Aorta (tissue), 5 donors: ENCODE measurements at regions not wholly inside any gene's neighbourhood (a gene's known extent, or its start where the extent isn't known, plus 50 kb on each side); places are given as distances from the start of the nearest gene placed in this dataset.

Source experiments
- ATAC-seq: fragments of 200-7000 bp; cut with Tn5 transposase; one replicate; pipeline ENCODE4 v1.9.1; 2022; ENCODE audit warnings: moderate library complexity; ENCODE audit not compliant: low FRiP score
- DNase-seq, 2 donors: peaks; one replicate each; pipeline ENCODE4 v3.0.0-alpha.2; 2020
- H3K27ac ChIP-seq, 2 donors: one replicate each; pipeline ENCODE4 v1.5.1; 2013; ENCODE audit warnings: low read length in 2 of 2, mild to moderate bottlenecking in 2 of 2, moderate library complexity in 2 of 2, control low read depth in 1 of 2, inconsistent platforms in 1 of 2, low read depth in 1 of 2
- H3K27me3 ChIP-seq, 2 donors: one replicate each; pipeline ENCODE4 v1.6.1; 2013; ENCODE audit warnings: control low read depth in 1 of 2, low read length in 1 of 2, mild to moderate bottlenecking in 1 of 2, moderate library complexity in 1 of 2; ENCODE audit not compliant: insufficient read depth in 2 of 2, control insufficient read depth in 1 of 2
- H3K36me3 ChIP-seq, 2 donors: one replicate each; pipeline ENCODE4 v1.6.1; 2013; ENCODE audit warnings: control low read depth in 1 of 2, low read length in 1 of 2, mild to moderate bottlenecking in 1 of 2; ENCODE audit not compliant: insufficient read depth in 2 of 2, control insufficient read depth in 1 of 2
- H3K4me1 ChIP-seq, 2 donors: one replicate each; pipeline ENCODE4 v1.6.1; 2013; ENCODE audit warnings: low read length in 2 of 2, control low read depth in 1 of 2, mild to moderate bottlenecking in 1 of 2, moderate library complexity in 1 of 2; ENCODE audit not compliant: insufficient read depth in 2 of 2, control insufficient read depth in 1 of 2
- H3K4me3 ChIP-seq, 2 donors: one replicate each; pipeline ENCODE4 v1.5.1; 2013; ENCODE audit warnings: low read length in 2 of 2, control low read depth in 1 of 2, mild to moderate bottlenecking in 1 of 2
- H3K9me3 ChIP-seq: one replicate; pipeline ENCODE4 v1.6.1; 2013; ENCODE audit warnings: mild to moderate bottlenecking, low read length; ENCODE audit not compliant: control insufficient read depth
- WGBS, 2 donors: extraction: QIAGEN DNeasy Blood & Tissue Kit; methylation state at CpG; one replicate each; pipeline ENCODE4 v1.1.7; 2013; 5-methylcytosine and 5-hydroxymethylcytosine counted together
- intact Hi-C, 2 donors: fragments of 100-400 bp; cut with DNase I; formaldehyde crosslinking; loops; one replicate each; pipeline versions ENCODE4 v1.14.2 to v1.15.0; 2022
- donor health status: healthy with polysubstance abuse.
- donor health status: Bipolar disorder and iron deficiency.
- donor health status: DM: no; HTN: no; CAD: no.
- donor health status: DM: no; HTN: no; CAD: no.
- donor health status: DM: yes; HTN: yes; CAD: no.

GRCh38 chr7:17123020-17123419, 175.4 kb upstream of the AHR start:
- Histone ChIP-seq H3K4me1 (no peaks in the 10 kb centered on the region), H3K27me3 (no peaks in the 10 kb centered on the region), H3K36me3 (no peaks in the 10 kb centered on the region), H3K9me3 (no peaks in the 10 kb centered on the region), H3K4me3 (no peak overlapping the region), H3K27ac (no peak overlapping the region)
- WGBS, 2 donors, result 79 to 80% methylated on average over 4 of the region's 4 CpGs
- no peak for DNase-seq
- intact Hi-C loops, result no loop called here
- no peak for ATAC-seq

- WGBS, 2 donors, result 90% methylated on average over 3 of the region's 3 CpGs
- Histone ChIP-seq H3K36me3 (no peaks in the 10 kb centered on the region), H3K4me1 (no peaks in the 10 kb centered on the region), H3K4me3 (no peak overlapping the region), H3K27ac (no peak overlapping the region), H3K9me3 (no peaks in the 10 kb centered on the region), H3K27me3 (no peaks in the 10 kb centered on the region)
- ATAC-seq, result no peak
- no peak for DNase-seq
- intact Hi-C loops, result no loop called here
Measured at GRCh38 chr7:17126413-17127268, 171.8 kb upstream of the AHR start.

GRCh38 chr7:17129218-17129617, 169.2 kb upstream of the AHR start:
- intact Hi-C loops, result no loop called here
- 93 to 95% methylated on average over 2 of the region's 2 CpGs for WGBS, 2 donors

GRCh38 chr7:17130281-17131059, 168.0 kb upstream of the AHR start:
- peak overlapping the region in 1 of 2 donors; percentile 26 for H3K4me3 ChIP-seq

More at GRCh38 chr7:17129218-17129617, 169.2 kb upstream of the AHR start:
- ATAC-seq, result no peak
- Histone ChIP-seq H3K9me3 (no peaks in the 10 kb centered on the region), H3K27ac (no peak overlapping the region), H3K27me3 (no peaks in the 10 kb centered on the region), H3K4me1 (peaks cover 0 to 2% of the 10 kb centered on the region in 2 donors), H3K4me3 (no peak overlapping the region), H3K36me3 (no peaks in the 10 kb centered on the region)
- DNase-seq, result no peak

GRCh38 chr7:17131060-17131345, 167.4 kb upstream of the AHR start:
- 49 to 54% methylated on average over 5 of the region's 5 CpGs for WGBS, 2 donors

More at GRCh38 chr7:17130281-17131059, 168.0 kb upstream of the AHR start:
- WGBS, 2 donors, result 21 to 22% methylated on average over 5 of the region's 5 CpGs
- Histone ChIP-seq H3K9me3 (no peaks in the 10 kb centered on the region), H3K27me3 (no peaks in the 10 kb centered on the region), H3K27ac (no peak overlapping the region), H3K4me1 (peaks cover 0 to 2% of the 10 kb centered on the region in 2 donors), H3K36me3 (no peaks in the 10 kb centered on the region)
- ATAC-seq, result peak; percentile 56
- DNase-seq, result no peak
- intact Hi-C loops, result no loop called here

GRCh38 chr7:17131983-17132655, 166.3 kb upstream of the AHR start:
- Histone ChIP-seq H3K27me3 (no peaks in the 10 kb centered on the region), H3K27ac (no peak overlapping the region), H3K9me3 (no peaks in the 10 kb centered on the region), H3K36me3 (no peaks in the 10 kb centered on the region), H3K4me3 (no peak overlapping the region), H3K4me1 (peaks cover 0 to 2% of the 10 kb centered on the region in 2 donors)
- intact Hi-C loops, result no loop called here
- DNase-seq (no peak), ATAC-seq (no peak)
- 94 to 97% methylated on average over 6 of the region's 6 CpGs for WGBS, 2 donors

More at GRCh38 chr7:17131060-17131345, 167.4 kb upstream of the AHR start:
- Histone ChIP-seq H3K27me3 (no peaks in the 10 kb centered on the region), H3K4me3 (no peak overlapping the region), H3K9me3 (no peaks in the 10 kb centered on the region), H3K27ac (no peak overlapping the region), H3K4me1 (peaks cover 0 to 2% of the 10 kb centered on the region in 2 donors), H3K36me3 (no peaks in the 10 kb centered on the region)
- DNase-seq (no peak), ATAC-seq (no peak)
- intact Hi-C loops, result no loop called here

- intact Hi-C loops, result no loop called here
- 10 to 24% methylated on average over 3 of the region's 3 CpGs for WGBS, 2 donors
- no peaks in the 10 kb centered on the region for H3K27me3 ChIP-seq
- H3K4me3 ChIP-seq, result no peak overlapping the region
- H3K36me3 ChIP-seq, result no peaks in the 10 kb centered on the region
- ATAC-seq, result no peak
- no peak for DNase-seq
- H3K4me1 ChIP-seq, result peaks cover 0 to 2% of the 10 kb centered on the region in 2 donors
- no peak overlapping the region for H3K27ac ChIP-seq
- no peaks in the 10 kb centered on the region for H3K9me3 ChIP-seq
Measured at GRCh38 chr7:17132726-17133125, 165.7 kb upstream of the AHR start.

GRCh38 chr7:17133977-17134376, 164.5 kb upstream of the AHR start:
- Histone ChIP-seq H3K27me3 (no peaks in the 10 kb centered on the region), H3K36me3 (no peaks in the 10 kb centered on the region), H3K4me1 (peaks cover 0 to 2% of the 10 kb centered on the region in 2 donors), H3K27ac (no peak overlapping the region), H3K4me3 (no peak overlapping the region), H3K9me3 (no peaks in the 10 kb centered on the region)
- ATAC-seq, result no peak
- intact Hi-C loops, result no loop called here
- WGBS, 2 donors, result 96% methylated on average over 1 of the region's 1 CpG
- DNase-seq, result no peak
